Peyer's patch (tissue), 4 donors: ENCODE measurements at regions not wholly inside any gene's neighbourhood (a gene's known extent, or its start where the extent isn't known, plus 50 kb on each side); places are given as distances from the start of the nearest gene placed in this dataset.

Source experiments
- DNase-seq, 3 donors: peaks; one replicate each; pipeline ENCODE4 v3.0.0-alpha.2; 2017 to 2019
- H3K27ac ChIP-seq, 4 donors: fragments of 200-600 bp; sonication (generic); one replicate each; pipeline ENCODE4 v1.5.1; 2016 to 2019
- H3K27me3 ChIP-seq, 2 donors: fragments of 200-600 bp; sonication (generic); one replicate each; pipeline ENCODE4 v1.5.1; 2019
- H3K36me3 ChIP-seq, 3 donors: fragments of 200-600 bp; sonication (generic); one replicate each; pipeline ENCODE4 v1.5.1; 2016 to 2019
- H3K4me1 ChIP-seq, 4 donors: fragments of 200-600 bp; sonication (generic); one replicate each; pipeline ENCODE4 v1.5.1; 2016 to 2019
- H3K4me3 ChIP-seq, 4 donors: fragments of 200-600 bp; sonication (generic); 1 replicate in 3 of 4; 2 replicates in 1 of 4; pipeline ENCODE4 v1.5.1; 2016 to 2019; ENCODE audit warnings: mild to moderate bottlenecking in 1 of 4
- H3K9me3 ChIP-seq, 4 donors: fragments of 200-600 bp; sonication (generic); one replicate each; pipeline ENCODE4 v1.5.1; 2016 to 2019; ENCODE audit warnings: mild to moderate bottlenecking in 1 of 4
- CTCF ChIP-seq, 6 experiments: fragments of 450-650 bp in 4 of 6; fragments of 200-600 bp in 2 of 6; sonication (generic) in 1 of 6; IDR thresholded peaks; one replicate each; pipeline ENCODE4 v1.5.1; 2017 to 2019; ENCODE audit warnings: antibody characterized with exemption in 6 of 6, mild to moderate bottlenecking in 3 of 6, moderate library complexity in 1 of 6
- POLR2A ChIP-seq, 2 donors: fragments of 450-650 bp; IDR thresholded peaks; one replicate each; pipeline ENCODE4 v1.5.1; 2017; ENCODE audit warnings: antibody characterized with exemption in 2 of 2, mild to moderate bottlenecking in 2 of 2, moderate library complexity in 2 of 2

GRCh38 chr5:74040065-74040551, 414.1 kb downstream of the ARHGEF28 start:
- H3K27ac ChIP-seq = peak overlapping the region in 1 of 4 donors; percentile 14
- H3K4me1 ChIP-seq = no peaks in the 10 kb centered on the region
- TF ChIP-seq POLR2A (IDR thresholded peaks at IDR 0.05) (no peak), CTCF (IDR thresholded peaks at IDR 0.05) (no peak)
- H3K9me3 ChIP-seq = no peaks in the 10 kb centered on the region
- DNase-seq = no peak
- H3K27me3 ChIP-seq = no peaks in the 10 kb centered on the region
- no peak overlapping the region for H3K4me3 ChIP-seq
- H3K36me3 ChIP-seq = no peaks in the 10 kb centered on the region

- Histone ChIP-seq H3K9me3 (no peaks in the 10 kb centered on the region), H3K27ac (no peak overlapping the region), H3K36me3 (no peaks in the 10 kb centered on the region), H3K4me1 (no peaks in the 10 kb centered on the region), H3K4me3 (no peak overlapping the region), H3K27me3 (no peaks in the 10 kb centered on the region)
- TF ChIP-seq CTCF (IDR thresholded peaks at IDR 0.05) (no peak), POLR2A (IDR thresholded peaks at IDR 0.05) (no peak)
- no peak for DNase-seq
Observed at GRCh38 chr5:74037321-74037720, 411.3 kb downstream of the ARHGEF28 start.

GRCh38 chr5:74035521-74035937, 409.5 kb downstream of the ARHGEF28 start:
- Histone ChIP-seq H3K9me3 (no peaks in the 10 kb centered on the region), H3K27me3 (no peaks in the 10 kb centered on the region), H3K4me3 (no peak overlapping the region), H3K27ac (no peak overlapping the region), H3K4me1 (no peaks in the 10 kb centered on the region), H3K36me3 (no peaks in the 10 kb centered on the region)
- DNase-seq = no peak
- TF ChIP-seq POLR2A (IDR thresholded peaks at IDR 0.05) (no peak), CTCF (IDR thresholded peaks at IDR 0.05) (peak in 3 of 6 experiments; percentile 42 to 52 (median 51))

- Histone ChIP-seq H3K27ac (no peak overlapping the region), H3K4me1 (no peaks in the 10 kb centered on the region), H3K36me3 (no peaks in the 10 kb centered on the region), H3K4me3 (no peak overlapping the region), H3K9me3 (no peaks in the 10 kb centered on the region), H3K27me3 (no peaks in the 10 kb centered on the region)
- DNase-seq = no peak
- TF ChIP-seq POLR2A (IDR thresholded peaks at IDR 0.05) = no peak
- TF ChIP-seq CTCF (IDR thresholded peaks at IDR 0.05) = no peak
Observed at GRCh38 chr5:74034733-74035132, 408.7 kb downstream of the ARHGEF28 start.

GRCh38 chr5:74032617-74033016, 406.6 kb downstream of the ARHGEF28 start:
- Histone ChIP-seq H3K9me3 (no peaks in the 10 kb centered on the region), H3K27ac (no peak overlapping the region), H3K4me1 (no peaks in the 10 kb centered on the region), H3K36me3 (no peaks in the 10 kb centered on the region), H3K4me3 (no peak overlapping the region), H3K27me3 (no peaks in the 10 kb centered on the region)
- no peak for DNase-seq
- TF ChIP-seq POLR2A (IDR thresholded peaks at IDR 0.05) (no peak), CTCF (IDR thresholded peaks at IDR 0.05) (no peak)

GRCh38 chr5:74031536-74031935, 405.5 kb downstream of the ARHGEF28 start:
- H3K36me3 ChIP-seq = no peaks in the 10 kb centered on the region
- TF ChIP-seq POLR2A (IDR thresholded peaks at IDR 0.05) (no peak), CTCF (IDR thresholded peaks at IDR 0.05) (no peak)
- no peak for DNase-seq
- H3K4me3 ChIP-seq = no peak overlapping the region
- no peaks in the 10 kb centered on the region for H3K9me3 ChIP-seq
- no peaks in the 10 kb centered on the region for H3K4me1 ChIP-seq
- H3K27me3 ChIP-seq = no peaks in the 10 kb centered on the region
- H3K27ac ChIP-seq = no peak overlapping the region
